Right cardiac atrium (tissue), 5 donors: ENCODE measurements at regions not wholly inside any gene's neighbourhood (a gene's known extent, or its start where the extent isn't known, plus 50 kb on each side); places are given as distances from the start of the nearest gene placed in this dataset.

Experiments
- ATAC-seq, 2 donors: fragments of 200-7000 bp; cut with Tn5 transposase; one replicate each; pipeline versions ENCODE4 v1.8.0 to v1.9.1; 2020; ENCODE audit warnings: moderate library complexity in 2 of 2, mild to moderate bottlenecking in 1 of 2
- DNase-seq, 3 donors: peaks; one replicate each; pipeline ENCODE4 v3.0.0-alpha.2; 2020
- H3K27ac ChIP-seq: one replicate; pipeline ENCODE4 v1.5.1; 2013; ENCODE audit warnings: mild to moderate bottlenecking, low read length, control low read depth, moderate library complexity
- H3K27me3 ChIP-seq: one replicate; pipeline ENCODE4 v1.6.1; 2013; ENCODE audit not compliant: control insufficient read depth, insufficient read depth
- H3K4me1 ChIP-seq: one replicate; pipeline ENCODE4 v1.6.1; 2013; ENCODE audit warnings: low read length; ENCODE audit not compliant: control insufficient read depth, insufficient read depth
- H3K4me3 ChIP-seq: one replicate; pipeline ENCODE4 v1.5.1; 2013; ENCODE audit warnings: low read length, control low read depth
- H3K9me3 ChIP-seq: one replicate; pipeline ENCODE4 v1.6.1; 2013; ENCODE audit warnings: low read length; ENCODE audit not compliant: control insufficient read depth
- WGBS: extraction: QIAGEN DNeasy Blood & Tissue Kit; methylation state at CpG from one replicate; pipeline ENCODE4 v1.1.7; 2013; 5-methylcytosine and 5-hydroxymethylcytosine counted together
- intact Hi-C, 4 donors: fragments of 100-400 bp; cut with DNase I; formaldehyde crosslinking; loops; one replicate each; pipeline versions ENCODE4 v1.11.0 to v1.14.0; 2022 to 2023
- donor health status: healthy with polysubstance abuse.
- donor health status: DM: no; HTN: yes; CAD: no.
- donor health status: DM: no; HTN: no; CAD: no.
- donor health status: DM: no; HTN: yes; CAD: no; lungs with severe emphysema.
- donor health status: DM: yes; HTN: yes; CAD: no.

DNA sequence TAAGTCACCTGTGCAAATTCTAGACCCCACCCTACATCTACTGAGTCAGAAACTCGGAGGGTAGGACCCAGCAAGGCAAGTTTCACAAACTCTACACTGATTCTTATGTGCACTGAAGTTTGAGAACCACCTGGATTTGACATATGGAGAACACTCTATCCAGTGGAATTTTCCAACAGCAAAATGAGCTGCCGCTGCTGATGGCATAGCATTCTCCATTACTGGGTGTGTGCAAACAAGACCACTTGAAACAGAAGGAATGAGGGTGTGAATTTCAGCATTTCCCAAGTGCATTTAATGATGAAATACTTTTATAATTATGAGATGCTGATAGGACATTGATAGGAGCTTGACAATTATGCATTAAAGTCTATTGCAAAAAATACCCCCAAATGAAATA is 229.1 kb upstream of the IL12B start:
- Histone ChIP-seq H3K27me3 (no peaks in the 10 kb centered on the region), H3K9me3 (no peaks in the 10 kb centered on the region), H3K27ac (no peak overlapping the region), H3K4me3 (no peak overlapping the region), H3K4me1 (no peaks in the 10 kb centered on the region)
- no peak for DNase-seq
- WGBS, result 82% methylated on average over 2 of the region's 2 CpGs
- ATAC-seq, result no peak
- intact Hi-C loops, result no loop called here

DNA sequence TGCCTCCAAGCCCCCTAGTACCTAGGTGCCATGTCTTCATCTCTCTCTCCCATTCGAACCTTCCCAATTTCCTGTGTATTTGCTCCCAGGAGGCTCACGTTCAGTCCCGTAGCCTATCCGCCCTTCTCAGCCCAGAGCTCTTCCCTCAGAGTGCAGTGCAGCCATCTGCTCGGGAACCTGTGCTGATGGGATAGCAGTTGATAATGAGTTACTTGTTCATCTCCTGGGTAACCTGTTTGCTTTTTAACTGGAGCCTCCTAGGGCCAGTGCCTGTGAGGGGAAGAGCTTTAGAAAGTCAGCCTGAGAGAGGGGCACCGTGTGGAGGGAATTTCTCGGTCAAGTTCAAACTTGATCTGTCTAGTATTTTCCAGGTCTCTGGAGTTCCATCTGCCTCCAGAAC is 229.8 kb upstream of the IL12B start:
- intact Hi-C loops, result no loop called here
- H3K4me3 ChIP-seq, result no peak overlapping the region
- ATAC-seq, result no peak
- no peak overlapping the region for H3K27ac ChIP-seq
- H3K9me3 ChIP-seq, result no peaks in the 10 kb centered on the region
- no peaks in the 10 kb centered on the region for H3K4me1 ChIP-seq
- WGBS, result 73% methylated on average over 7 of the region's 7 CpGs
- no peaks in the 10 kb centered on the region for H3K27me3 ChIP-seq
- DNase-seq, result no peak

DNA sequence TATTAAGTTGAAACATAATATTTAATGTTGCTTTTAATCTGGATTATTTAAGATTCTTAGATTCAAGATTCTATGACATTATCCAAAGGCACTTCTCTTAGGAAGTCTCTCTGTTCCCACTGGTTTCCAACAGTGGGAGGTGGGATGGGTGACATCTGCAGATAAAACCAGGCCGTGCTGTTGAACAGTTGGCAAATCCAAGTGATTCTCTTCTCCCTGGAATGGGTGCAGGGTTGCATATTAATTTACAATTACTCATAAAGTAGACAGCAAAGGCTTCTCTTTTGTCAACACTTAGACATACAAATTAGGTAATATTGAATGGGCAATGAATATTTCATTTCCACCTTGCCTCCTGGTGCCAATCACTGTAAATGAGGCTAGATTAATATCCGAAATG is 233.7 kb upstream of the IL12B start:
- DNase-seq (no peak), ATAC-seq (no peak)
- Histone ChIP-seq H3K9me3 (no peaks in the 10 kb centered on the region), H3K4me1 (no peaks in the 10 kb centered on the region), H3K27ac (no peak overlapping the region), H3K4me3 (no peak overlapping the region), H3K27me3 (no peaks in the 10 kb centered on the region)
- WGBS, result 76% methylated on average over 2 of the region's 2 CpGs
- intact Hi-C loops, result no loop called here

DNA sequence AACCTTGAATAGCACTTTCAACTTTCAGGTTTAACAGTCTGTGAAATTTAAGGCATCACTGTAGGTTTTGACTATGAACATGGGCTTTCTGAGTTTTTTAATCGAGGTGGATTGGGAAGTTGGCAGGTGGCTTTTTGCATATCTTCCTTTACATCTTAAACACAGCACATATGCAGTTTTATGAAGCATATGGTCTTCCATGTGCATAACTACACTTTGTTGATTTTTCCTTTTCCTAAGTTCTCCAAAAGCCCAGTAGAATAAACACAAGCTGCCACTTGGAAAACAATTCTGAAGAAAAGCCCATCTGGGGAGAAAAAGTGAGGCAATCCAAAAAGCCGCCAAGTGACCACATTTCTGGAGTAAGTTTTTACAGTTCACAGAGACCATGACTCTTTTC is 236.5 kb upstream of the IL12B start:
- Histone ChIP-seq H3K27ac (no peak overlapping the region), H3K27me3 (no peaks in the 10 kb centered on the region), H3K9me3 (no peaks in the 10 kb centered on the region), H3K4me3 (no peak overlapping the region), H3K4me1 (no peaks in the 10 kb centered on the region)
- ATAC-seq, result no peak
- intact Hi-C loops, result no loop called here
- WGBS, result 82% methylated on average over 2 of the region's 2 CpGs
- no peak for DNase-seq

DNA sequence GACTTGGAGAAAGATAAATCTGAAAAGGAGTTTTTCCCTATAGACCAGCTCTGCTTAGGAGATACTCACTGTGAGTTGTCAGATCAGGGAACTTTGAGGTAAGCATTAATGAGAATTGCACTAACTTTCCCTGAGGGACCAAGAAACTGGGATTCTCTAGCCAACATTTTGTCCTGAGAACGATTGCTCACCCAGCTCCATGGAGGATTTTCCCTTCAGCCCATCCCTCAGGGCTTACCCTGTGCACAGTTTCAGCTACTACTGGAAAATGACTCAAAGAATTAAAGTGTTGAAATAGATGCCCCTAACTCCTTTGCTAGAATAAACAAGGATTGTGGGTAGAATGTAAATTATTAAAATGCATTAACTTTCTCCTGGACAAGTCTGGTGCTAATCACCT is 237.2 kb upstream of the IL12B start:
- ATAC-seq (no peak), DNase-seq (no peak)
- no peaks in the 10 kb centered on the region for H3K27me3 ChIP-seq
- H3K9me3 ChIP-seq, result no peaks in the 10 kb centered on the region
- H3K4me3 ChIP-seq, result no peak overlapping the region
- intact Hi-C loops, result no loop called here
- H3K4me1 ChIP-seq, result no peaks in the 10 kb centered on the region
- H3K27ac ChIP-seq, result no peak overlapping the region
- 56% methylated on average over 1 of the region's 1 CpG for WGBS

- no peaks in the 10 kb centered on the region for H3K4me1 ChIP-seq
- H3K4me3 ChIP-seq, result no peak overlapping the region
- intact Hi-C loops, result no loop called here
- H3K9me3 ChIP-seq, result no peaks in the 10 kb centered on the region
- H3K27ac ChIP-seq, result no peak overlapping the region
- WGBS, result 62% methylated on average over 1 of the region's 1 CpG
- no peaks in the 10 kb centered on the region for H3K27me3 ChIP-seq
- DNase-seq (no peak), ATAC-seq (no peak)
Measured at GRCh38 chr5:159571501-159572244, 241.4 kb upstream of the IL12B start.

- WGBS, result 89% methylated on average over 7 of the region's 7 CpGs
Measured at GRCh38 chr5:159576902-159577301, 246.6 kb upstream of the IL12B start.

DNA sequence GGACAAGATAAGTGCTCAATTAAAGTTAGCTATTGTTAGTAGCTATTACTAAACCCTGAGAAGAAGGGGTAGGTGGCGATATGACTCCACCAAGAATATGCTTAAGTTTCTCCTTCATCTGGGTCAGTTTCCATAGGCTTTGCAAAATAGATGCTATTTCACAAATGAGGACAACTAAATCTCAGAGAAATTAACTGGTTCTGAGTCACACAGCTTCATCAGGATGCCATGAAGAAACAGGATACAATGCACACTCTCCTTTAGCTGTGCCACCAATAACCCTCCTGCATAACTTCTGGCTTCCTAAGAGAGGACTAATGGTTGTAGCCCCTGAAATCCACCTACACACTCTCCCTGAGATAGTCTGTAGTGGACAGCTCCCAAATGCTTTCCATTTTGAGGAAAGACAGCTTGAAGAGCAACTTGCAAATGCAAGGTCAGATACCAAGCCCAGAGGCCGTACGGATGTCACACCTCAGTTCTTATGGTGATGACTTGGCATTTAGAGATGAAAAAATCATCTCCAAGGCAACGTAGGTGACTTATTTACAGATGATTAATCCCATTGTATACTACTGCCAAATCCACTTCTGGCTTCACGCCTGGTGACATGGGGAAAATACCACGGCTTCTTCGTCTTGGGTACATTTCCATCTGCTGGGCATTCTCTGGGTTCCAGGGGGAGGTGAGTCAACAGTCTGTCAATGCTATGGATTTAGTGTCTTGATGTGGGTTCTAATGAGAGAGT is 251.4 kb upstream of the IL12B start:
- no peak overlapping the region for H3K27ac ChIP-seq
- no peaks in the 10 kb centered on the region for H3K9me3 ChIP-seq
- H3K27me3 ChIP-seq, result no peaks in the 10 kb centered on the region
- H3K4me1 ChIP-seq, result peaks cover 3% of the 10 kb centered on the region
- DNase-seq (peak in 1 of 3 donors; percentile 14), ATAC-seq (peak in 1 of 2 donors; percentile 69)
- 52% methylated on average over 7 of the region's 7 CpGs for WGBS
- no peak overlapping the region for H3K4me3 ChIP-seq
- intact Hi-C loops, result no loop called here

More at GRCh38 chr5:159576902-159577301, 246.6 kb upstream of the IL12B start:
- intact Hi-C loops, result no loop called here
- H3K4me3 ChIP-seq, result no peak overlapping the region
- no peaks in the 10 kb centered on the region for H3K9me3 ChIP-seq
- ATAC-seq (no peak), DNase-seq (no peak)
- peaks cover 3% of the 10 kb centered on the region for H3K4me1 ChIP-seq
- H3K27me3 ChIP-seq, result no peaks in the 10 kb centered on the region
- no peak overlapping the region for H3K27ac ChIP-seq

- H3K27me3 ChIP-seq, result no peaks in the 10 kb centered on the region
- no peak overlapping the region for H3K27ac ChIP-seq
- H3K9me3 ChIP-seq, result no peaks in the 10 kb centered on the region
- 90% methylated on average over 1 of the region's 1 CpG for WGBS
- peaks cover 3% of the 10 kb centered on the region for H3K4me1 ChIP-seq
- intact Hi-C loops, result no loop called here
- no peak for ATAC-seq
- DNase-seq, result no peak
- H3K4me3 ChIP-seq, result no peak overlapping the region
Measured at GRCh38 chr5:159582756-159583541, 252.7 kb upstream of the IL12B start.

DNA sequence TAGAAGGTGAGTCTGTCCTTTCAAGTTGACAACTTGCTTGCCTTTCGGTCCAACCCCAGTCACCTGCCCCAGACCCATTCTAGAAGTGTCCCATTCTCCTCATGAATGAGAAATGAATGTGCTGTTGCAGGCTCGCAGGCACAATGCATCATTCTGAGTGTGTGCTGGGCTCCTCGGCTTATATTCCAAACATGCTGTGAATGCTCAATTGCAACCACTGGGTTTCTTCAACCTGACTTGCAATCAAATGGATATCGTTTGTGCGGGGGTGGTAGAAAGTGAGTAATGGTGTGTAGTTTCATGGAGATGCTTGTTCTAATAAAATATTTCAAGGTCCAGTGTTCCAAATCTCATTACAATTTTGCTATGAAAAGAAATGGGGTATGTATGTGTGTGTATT is 256.6 kb upstream of the IL12B start:
- DNase-seq, result no peak
- 86% methylated on average over 5 of the region's 5 CpGs for WGBS
- intact Hi-C loops, result no loop called here
- Histone ChIP-seq H3K9me3 (no peaks in the 10 kb centered on the region), H3K27me3 (peaks cover 2% of the 10 kb centered on the region), H3K4me1 (no peaks in the 10 kb centered on the region), H3K4me3 (no peak overlapping the region), H3K27ac (no peak overlapping the region)
- no peak for ATAC-seq

DNA sequence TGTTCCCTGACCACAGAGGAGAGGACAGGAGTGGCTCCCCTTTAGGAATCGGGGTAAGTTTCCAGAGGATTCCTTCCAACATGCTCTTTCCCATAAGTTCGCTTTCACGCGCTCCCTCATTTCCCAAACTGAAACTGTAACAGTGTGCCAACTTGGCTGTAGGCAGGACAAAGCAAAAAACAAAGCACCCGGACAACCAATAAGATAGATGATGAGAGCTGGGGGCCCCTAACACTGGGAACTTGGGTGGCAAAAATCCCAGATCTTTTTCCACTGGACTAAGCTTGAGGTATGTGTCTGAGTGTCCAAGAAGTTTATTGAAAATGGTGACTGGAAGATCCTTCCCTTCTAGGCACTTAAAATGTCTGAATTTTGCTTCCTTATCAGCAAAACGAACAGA is 258.7 kb upstream of the IL12B start:
- no peak for DNase-seq
- Histone ChIP-seq H3K9me3 (no peaks in the 10 kb centered on the region), H3K4me1 (no peaks in the 10 kb centered on the region), H3K27me3 (peaks cover 2% of the 10 kb centered on the region), H3K4me3 (no peak overlapping the region), H3K27ac (no peak overlapping the region)
- intact Hi-C loops, result no loop called here
- ATAC-seq, result no peak
- WGBS, result 80% methylated on average over 6 of the region's 6 CpGs
